Activated T-cell treated with anti-CD3 and anti-CD28 coated beads, Interleukin-2, amount 50 U/mL, for 72 hours (primary cell): ENCODE measurements at regions not wholly inside any gene's neighbourhood (a gene's known extent, or its start where the extent isn't known, plus 50 kb on each side); places are given as distances from the start of the nearest gene placed in this dataset.

ENCODE experiments used
- ATAC-seq, 2 donors: fragments of 150-1000 bp; cut with Tn5 transposase; replicated peaks in 1 of 2; 2 replicates each; pipeline ENCODE4 v1.10.0; 2021; ENCODE audit warnings: moderate library complexity in 2 of 2, mild to moderate bottlenecking in 1 of 2
- DNase-seq, 2 donors: peaks; one replicate each; pipeline ENCODE4 v3.0.0; 2021 to 2022; ENCODE audit warnings: mixed read lengths in 1 of 2
- H3K27ac Mint-ChIP-seq: one replicate; pipeline ENCODE4 v1.8.0; 2022; ENCODE audit warnings: mild to moderate bottlenecking, moderate library complexity, mixed read lengths
- H3K27me3 Mint-ChIP-seq: one replicate; pipeline ENCODE4 v1.8.0; 2022; ENCODE audit warnings: low read depth, mixed read lengths
- H3K36me3 Mint-ChIP-seq, 2 donors: one replicate each; pipeline ENCODE4 v1.8.0; 2022; ENCODE audit warnings: mixed read lengths in 2 of 2, mild to moderate bottlenecking in 1 of 2; ENCODE audit not compliant: insufficient read depth in 2 of 2
- H3K4me1 Mint-ChIP-seq: one replicate; pipeline ENCODE4 v1.8.0; 2022; ENCODE audit warnings: low read depth, mixed read lengths
- H3K4me3 Mint-ChIP-seq, 2 donors: one replicate each; pipeline ENCODE4 v1.8.0; 2022; ENCODE audit warnings: mild to moderate bottlenecking in 2 of 2, mixed read lengths in 2 of 2, moderate library complexity in 2 of 2
- H3K9me3 Mint-ChIP-seq, 2 donors: one replicate each; pipeline ENCODE4 v1.8.0; 2022; ENCODE audit warnings: mixed read lengths in 2 of 2

DNA sequence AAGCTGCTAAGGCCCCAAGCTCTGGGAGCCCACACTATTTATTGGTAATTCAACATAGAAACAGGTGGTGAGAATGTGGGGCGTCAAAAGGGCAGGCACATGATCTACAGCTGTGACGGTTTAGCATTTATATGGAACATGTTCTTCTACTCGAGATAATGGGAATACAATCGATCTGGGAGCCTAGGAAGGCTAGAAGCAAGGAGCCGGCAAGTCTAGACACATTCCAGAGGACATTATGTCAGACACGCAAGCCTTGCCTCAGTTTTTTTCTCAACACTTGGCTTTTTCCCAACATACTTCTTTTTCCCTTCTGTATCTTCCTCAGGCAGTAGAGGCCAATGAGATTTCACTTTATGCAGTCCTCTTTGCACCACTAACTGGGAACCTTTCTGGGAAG is 315.7 kb upstream of the SLITRK5 start:
- no peak overlapping the region for H3K4me3 Mint-ChIP-seq

DNA sequence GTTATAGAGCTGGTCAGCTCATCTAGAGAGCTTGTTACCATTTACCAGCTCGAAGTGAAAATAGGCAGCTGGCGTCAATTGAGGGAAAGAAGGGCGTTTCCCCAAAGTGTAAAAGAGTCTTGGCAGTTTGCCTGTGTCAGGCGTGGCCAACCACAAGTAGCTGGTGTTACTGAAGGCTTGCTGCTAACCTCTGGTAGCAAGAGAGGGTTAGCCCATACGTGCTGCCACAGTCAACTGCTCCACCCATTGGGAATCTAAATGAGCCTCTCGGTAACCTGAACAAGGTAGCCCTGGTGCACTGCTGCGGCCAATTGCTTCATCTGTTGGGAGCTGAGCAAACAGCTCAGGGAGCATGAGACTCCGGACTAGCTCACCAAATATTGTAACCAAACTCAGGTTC is 314.9 kb upstream of the SLITRK5 start:
- H3K27ac Mint-ChIP-seq = no peak overlapping the region
- peaks cover 4% of the 10 kb centered on the region in 2 donors for H3K9me3 Mint-ChIP-seq
- no peaks in the 10 kb centered on the region for H3K4me1 Mint-ChIP-seq
- no peak overlapping the region for H3K4me3 Mint-ChIP-seq
- H3K36me3 Mint-ChIP-seq = no peaks in the 10 kb centered on the region
- ATAC-seq (no peak), DNase-seq (no peak)
- H3K27me3 Mint-ChIP-seq = no peaks in the 10 kb centered on the region

More for the DNA sequence above, 315.7 kb upstream of the SLITRK5 start:
- Mint-ChIP-seq H3K27me3 (no peaks in the 10 kb centered on the region), H3K36me3 (no peaks in the 10 kb centered on the region), H3K4me1 (no peaks in the 10 kb centered on the region), H3K9me3 (peaks cover 2 to 4% of the 10 kb centered on the region in 2 donors), H3K27ac (no peak overlapping the region)
- no peak for ATAC-seq
- no peak for DNase-seq

DNA sequence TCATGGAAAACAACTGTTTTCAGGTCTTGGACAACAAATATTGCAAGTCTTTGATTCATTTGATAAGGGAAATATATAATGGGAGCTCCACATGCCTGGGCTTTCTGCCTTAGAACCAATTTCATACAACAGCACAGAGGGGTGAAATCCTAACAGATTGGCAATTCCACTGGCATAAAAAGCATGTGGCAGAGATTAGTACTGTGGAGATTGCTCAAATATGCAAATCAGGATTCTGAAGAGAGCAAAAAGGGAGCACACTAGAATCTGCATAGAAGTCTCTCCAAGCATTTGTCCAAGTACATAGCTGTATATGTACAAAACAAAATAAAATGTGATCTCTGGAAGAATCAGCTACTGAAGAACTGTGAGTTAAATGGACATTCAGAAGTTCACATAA is 312.9 kb upstream of the SLITRK5 start:
- Mint-ChIP-seq H3K27me3 (no peaks in the 10 kb centered on the region), H3K36me3 (no peaks in the 10 kb centered on the region)

GRCh38 chr13:87361216-87361615 is 310.0 kb upstream of the SLITRK5 start:
- peaks cover 5 to 11% of the 10 kb centered on the region in 2 donors for H3K9me3 Mint-ChIP-seq
- no peak for DNase-seq
- no peak overlapping the region for H3K4me3 Mint-ChIP-seq
- ATAC-seq = no peak
- H3K27ac Mint-ChIP-seq = no peak overlapping the region
- no peaks in the 10 kb centered on the region for H3K4me1 Mint-ChIP-seq
- H3K27me3 Mint-ChIP-seq = no peaks in the 10 kb centered on the region
- no peaks in the 10 kb centered on the region for H3K36me3 Mint-ChIP-seq

More for the DNA sequence above, 312.9 kb upstream of the SLITRK5 start:
- H3K4me1 Mint-ChIP-seq = no peaks in the 10 kb centered on the region
- DNase-seq = no peak
- peaks cover 2 to 5% of the 10 kb centered on the region in 2 donors for H3K9me3 Mint-ChIP-seq
- no peak overlapping the region for H3K27ac Mint-ChIP-seq
- H3K4me3 Mint-ChIP-seq = no peak overlapping the region
- ATAC-seq = no peak

DNA sequence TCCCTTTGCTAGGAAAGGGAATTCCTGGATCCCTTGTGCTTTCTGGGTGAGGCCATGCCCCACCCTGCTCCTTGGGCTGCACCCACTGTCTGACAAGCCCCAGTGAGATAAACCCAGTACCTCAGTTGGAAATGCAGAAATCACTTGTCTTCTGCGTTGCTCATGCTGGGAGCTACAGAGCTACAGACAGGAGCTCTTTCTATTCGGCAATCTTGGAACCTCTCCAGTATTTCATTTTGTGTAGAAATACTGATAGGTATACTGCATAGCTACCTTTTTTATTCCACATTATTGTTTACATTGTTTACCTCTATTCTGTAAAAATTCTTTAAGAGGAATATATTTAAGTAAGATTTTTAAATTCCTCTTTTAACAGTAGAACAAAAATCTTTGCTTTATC is 302.5 kb upstream of the SLITRK5 start:
- no peaks in the 10 kb centered on the region for H3K36me3 Mint-ChIP-seq
- no peak overlapping the region for H3K4me3 Mint-ChIP-seq
- H3K27me3 Mint-ChIP-seq = no peaks in the 10 kb centered on the region
- H3K4me1 Mint-ChIP-seq = no peaks in the 10 kb centered on the region
- peaks cover 12 to 14% of the 10 kb centered on the region in 2 donors for H3K9me3 Mint-ChIP-seq
- H3K27ac Mint-ChIP-seq = no peak overlapping the region
- DNase-seq (no peak), ATAC-seq (no peak)

DNA sequence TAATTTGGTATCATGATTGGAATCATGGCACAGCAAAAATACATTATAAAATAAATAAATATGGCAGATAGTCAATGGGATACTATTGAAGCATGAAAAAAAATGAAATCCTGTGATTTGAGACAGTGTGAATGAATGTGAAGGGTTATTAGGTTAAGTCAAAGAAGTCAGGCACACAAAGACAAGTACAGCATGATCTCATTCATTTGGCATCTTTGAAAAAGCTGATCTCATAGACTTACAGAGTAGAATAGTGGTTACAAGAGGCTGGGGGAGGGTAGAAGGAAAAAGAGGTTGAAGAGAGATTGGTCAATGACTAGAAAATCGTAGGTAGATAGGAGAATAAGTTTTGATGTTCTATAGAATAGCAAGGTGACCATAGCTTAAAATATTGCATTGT is 295.1 kb upstream of the SLITRK5 start:
- DNase-seq (no peak), ATAC-seq (no peak)
- Mint-ChIP-seq H3K36me3 (no peaks in the 10 kb centered on the region), H3K4me1 (no peaks in the 10 kb centered on the region), H3K9me3 (peaks cover 5 to 6% of the 10 kb centered on the region in 2 donors), H3K27ac (no peak overlapping the region), H3K27me3 (no peaks in the 10 kb centered on the region), H3K4me3 (no peak overlapping the region)

DNA sequence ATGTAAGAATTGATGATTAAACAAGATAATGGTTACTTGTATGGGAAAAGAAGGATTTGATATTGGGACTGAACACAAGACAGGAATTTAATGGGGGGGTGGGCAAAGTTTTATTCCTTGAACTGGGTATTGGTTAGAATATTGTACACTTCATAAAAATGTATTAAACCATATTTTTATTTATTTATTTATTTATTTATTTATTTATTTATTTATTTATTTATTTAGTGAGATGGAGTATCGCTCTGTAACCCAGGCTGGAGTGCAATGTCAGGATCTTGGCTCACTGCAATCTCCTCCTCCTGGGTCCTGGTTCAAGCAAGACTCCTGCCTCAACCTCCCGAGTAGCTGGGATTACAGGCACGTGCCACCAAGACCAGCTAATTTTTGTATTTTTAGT is 287.1 kb upstream of the SLITRK5 start:
- H3K4me1 Mint-ChIP-seq = no peaks in the 10 kb centered on the region
- DNase-seq (no peak), ATAC-seq (no peak)
- H3K9me3 Mint-ChIP-seq = peaks cover 6 to 11% of the 10 kb centered on the region in 2 donors
- H3K4me3 Mint-ChIP-seq = no peak overlapping the region
- H3K27ac Mint-ChIP-seq = no peak overlapping the region
- H3K36me3 Mint-ChIP-seq = no peaks in the 10 kb centered on the region
- no peaks in the 10 kb centered on the region for H3K27me3 Mint-ChIP-seq

DNA sequence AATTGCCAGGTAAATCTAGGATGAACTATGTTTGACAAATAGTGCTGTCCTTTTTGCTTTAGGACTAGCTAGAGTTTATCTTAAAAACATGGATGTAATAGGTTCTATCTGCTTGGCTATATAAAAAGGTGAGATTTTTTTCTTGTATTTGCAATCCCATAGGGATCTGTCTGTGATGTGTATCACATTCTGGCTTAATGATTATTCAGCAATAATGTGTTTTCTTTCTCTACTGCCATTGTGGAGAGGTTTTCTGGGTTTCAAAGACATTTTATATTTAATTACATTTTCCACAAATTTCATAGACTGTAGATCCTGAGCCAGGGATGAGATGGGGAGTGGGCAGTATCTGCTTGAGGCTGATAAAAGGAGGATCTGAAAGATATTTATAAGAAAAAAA is 277.8 kb upstream of the SLITRK5 start:
- Mint-ChIP-seq H3K27ac (no peak overlapping the region), H3K4me3 (no peak overlapping the region), H3K36me3 (no peaks in the 10 kb centered on the region), H3K9me3 (peaks cover 1 to 7% of the 10 kb centered on the region in 2 donors), H3K27me3 (no peaks in the 10 kb centered on the region), H3K4me1 (no peaks in the 10 kb centered on the region)
- no peak for ATAC-seq
- DNase-seq = no peak

DNA sequence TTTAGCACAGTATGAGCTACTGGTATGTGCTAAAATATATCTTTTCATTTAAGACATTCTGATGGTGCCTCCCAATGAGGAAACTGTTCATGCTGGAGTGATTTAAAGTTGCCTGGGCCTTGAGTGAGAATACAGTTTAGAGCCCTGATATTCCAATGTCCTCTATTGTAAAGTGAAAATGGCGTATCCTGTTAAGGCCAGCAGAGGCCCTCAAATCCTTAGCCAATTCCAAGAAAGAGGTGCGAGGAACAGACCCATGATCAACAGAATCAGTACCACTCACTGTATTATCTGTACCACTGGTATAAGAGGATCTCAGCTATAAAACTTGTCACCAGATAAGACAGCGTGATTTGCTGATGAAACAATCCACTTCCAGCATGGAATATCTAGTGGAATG is 273.1 kb upstream of the SLITRK5 start:
- ATAC-seq = no peak
- peaks cover 8% of the 10 kb centered on the region in 2 donors for H3K9me3 Mint-ChIP-seq
- H3K27ac Mint-ChIP-seq = no peak overlapping the region
- DNase-seq = no peak
- H3K4me1 Mint-ChIP-seq = no peaks in the 10 kb centered on the region
- no peak overlapping the region for H3K4me3 Mint-ChIP-seq
- H3K27me3 Mint-ChIP-seq = no peaks in the 10 kb centered on the region
- H3K36me3 Mint-ChIP-seq = no peaks in the 10 kb centered on the region

- no peaks in the 10 kb centered on the region for H3K4me1 Mint-ChIP-seq
- no peaks in the 10 kb centered on the region for H3K36me3 Mint-ChIP-seq
- peaks cover 10 to 13% of the 10 kb centered on the region in 2 donors for H3K9me3 Mint-ChIP-seq
- DNase-seq (no peak), ATAC-seq (no peak)
- no peaks in the 10 kb centered on the region for H3K27me3 Mint-ChIP-seq
- no peak overlapping the region for H3K4me3 Mint-ChIP-seq
- no peak overlapping the region for H3K27ac Mint-ChIP-seq
Observed at GRCh38 chr13:87403748-87404432, 267.3 kb upstream of the SLITRK5 start.

DNA sequence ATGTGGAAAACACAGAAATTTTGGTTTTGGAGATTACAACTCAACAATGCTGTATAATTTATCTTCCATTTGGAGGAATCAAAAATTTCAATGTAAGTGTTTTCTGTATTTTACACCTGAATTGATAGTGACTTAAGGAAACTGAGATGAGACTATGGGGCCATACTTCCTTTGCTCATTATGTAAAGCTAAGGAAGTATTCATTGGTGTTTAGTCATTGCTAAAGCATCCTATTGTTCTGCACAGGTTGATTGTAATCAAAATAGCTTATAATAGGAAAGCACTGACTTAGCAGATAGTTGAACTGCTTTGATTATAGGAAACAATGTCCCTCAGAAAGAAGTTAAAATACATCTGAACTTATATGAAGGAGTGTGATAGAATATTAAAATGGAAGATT is 244.4 kb upstream of the SLITRK5 start:
- Mint-ChIP-seq H3K4me1 (no peaks in the 10 kb centered on the region), H3K36me3 (no peaks in the 10 kb centered on the region), H3K9me3 (peaks cover 3 to 16% of the 10 kb centered on the region in 2 donors), H3K4me3 (no peak overlapping the region), H3K27me3 (no peaks in the 10 kb centered on the region), H3K27ac (no peak overlapping the region)
- no peak for DNase-seq
- ATAC-seq = no peak

GRCh38 chr13:87444135-87444534 is 227.0 kb upstream of the SLITRK5 start:
- Mint-ChIP-seq H3K9me3 (peaks cover 6% of the 10 kb centered on the region in 2 donors), H3K27me3 (no peaks in the 10 kb centered on the region), H3K4me3 (no peak overlapping the region), H3K27ac (no peak overlapping the region), H3K36me3 (no peaks in the 10 kb centered on the region), H3K4me1 (no peaks in the 10 kb centered on the region)
- ATAC-seq = no peak
- DNase-seq = no peak

- no peaks in the 10 kb centered on the region for H3K27me3 Mint-ChIP-seq
- no peaks in the 10 kb centered on the region for H3K36me3 Mint-ChIP-seq
- no peaks in the 10 kb centered on the region for H3K4me1 Mint-ChIP-seq
- no peak overlapping the region for H3K4me3 Mint-ChIP-seq
- DNase-seq (no peak), ATAC-seq (no peak)
- no peak overlapping the region for H3K27ac Mint-ChIP-seq
- H3K9me3 Mint-ChIP-seq = peaks cover 3 to 8% of the 10 kb centered on the region in 2 donors
Observed at GRCh38 chr13:87452281-87452680, 218.9 kb upstream of the SLITRK5 start.

DNA sequence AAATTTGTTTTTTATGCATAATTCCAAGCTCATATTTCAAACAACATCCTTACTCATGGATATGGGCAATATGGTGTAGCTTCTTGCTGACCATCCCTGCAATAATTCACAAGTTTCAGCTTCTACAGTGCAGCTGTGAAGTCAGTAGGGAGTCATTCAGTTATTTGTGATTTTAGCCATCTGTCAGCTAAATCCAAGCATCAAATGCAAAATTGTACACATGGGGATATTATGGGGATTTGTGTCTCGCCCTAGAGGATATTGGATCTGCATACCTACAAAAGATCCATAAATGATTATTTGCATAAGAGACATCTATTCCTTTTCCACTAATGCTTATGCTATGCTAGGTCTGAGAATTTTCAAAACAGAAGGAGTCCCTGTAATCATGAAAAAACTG is 217.9 kb upstream of the SLITRK5 start:
- Mint-ChIP-seq H3K9me3 (peaks cover 3 to 7% of the 10 kb centered on the region in 2 donors), H3K4me3 (no peak overlapping the region), H3K4me1 (no peaks in the 10 kb centered on the region), H3K27ac (no peak overlapping the region), H3K36me3 (no peaks in the 10 kb centered on the region), H3K27me3 (no peaks in the 10 kb centered on the region)
- no peak for DNase-seq
- no peak for ATAC-seq
